ENCODE measurements at regions not wholly inside any gene's neighbourhood (a gene's known extent, or its start where the extent isn't known, plus 50 kb on each side); places are given as distances from the start of the nearest gene placed in this dataset.

- no peak for DNase-seq (ENCODE audit: low spot score)
These were observed 70.6 kb upstream of the KLF7 start for GRCh38 chr2:207236156-207236935.

DNA sequence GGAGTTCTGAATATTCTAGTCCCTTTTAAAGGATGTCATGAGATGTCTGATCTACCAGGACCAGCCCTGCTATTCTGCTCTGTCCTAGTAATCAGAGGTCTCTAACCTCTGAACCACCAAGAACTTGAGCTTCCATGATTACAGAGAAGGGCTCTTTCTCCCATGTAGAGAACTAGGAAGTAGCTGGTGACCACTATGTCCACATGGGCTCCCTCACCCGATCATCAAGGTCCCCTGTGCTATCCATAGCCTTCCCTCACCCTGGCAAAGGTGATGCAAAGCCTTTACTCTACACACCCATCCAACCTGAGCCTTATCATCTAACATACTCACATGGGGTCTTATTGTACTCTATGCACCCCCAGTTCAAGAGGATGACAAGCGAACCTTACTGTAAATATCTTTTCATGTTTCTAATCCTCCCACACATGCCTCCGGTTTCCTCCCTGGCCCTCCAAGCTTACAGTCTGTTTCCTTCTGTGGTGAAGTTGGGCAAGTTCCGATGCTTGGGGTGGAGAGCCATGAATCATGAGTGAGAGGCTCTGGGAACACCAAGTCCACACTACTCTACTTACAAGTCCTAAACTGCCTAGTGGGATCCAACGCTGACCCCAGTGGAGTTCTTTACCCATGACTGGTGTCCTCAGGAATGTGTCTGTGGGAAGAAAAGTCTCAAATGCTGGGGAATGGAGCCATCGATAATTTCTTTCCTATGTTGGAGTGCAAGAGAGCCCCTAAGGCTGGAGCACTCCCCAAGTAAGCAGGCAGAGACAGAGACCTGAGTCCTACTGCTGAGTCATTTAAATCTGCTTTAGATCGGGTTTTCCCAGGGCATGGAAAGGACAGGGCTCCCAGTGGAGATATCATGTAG lies 73.3 kb upstream of the KLF7 start:
- no peak for DNase-seq (ENCODE audit: low spot score)

DNA sequence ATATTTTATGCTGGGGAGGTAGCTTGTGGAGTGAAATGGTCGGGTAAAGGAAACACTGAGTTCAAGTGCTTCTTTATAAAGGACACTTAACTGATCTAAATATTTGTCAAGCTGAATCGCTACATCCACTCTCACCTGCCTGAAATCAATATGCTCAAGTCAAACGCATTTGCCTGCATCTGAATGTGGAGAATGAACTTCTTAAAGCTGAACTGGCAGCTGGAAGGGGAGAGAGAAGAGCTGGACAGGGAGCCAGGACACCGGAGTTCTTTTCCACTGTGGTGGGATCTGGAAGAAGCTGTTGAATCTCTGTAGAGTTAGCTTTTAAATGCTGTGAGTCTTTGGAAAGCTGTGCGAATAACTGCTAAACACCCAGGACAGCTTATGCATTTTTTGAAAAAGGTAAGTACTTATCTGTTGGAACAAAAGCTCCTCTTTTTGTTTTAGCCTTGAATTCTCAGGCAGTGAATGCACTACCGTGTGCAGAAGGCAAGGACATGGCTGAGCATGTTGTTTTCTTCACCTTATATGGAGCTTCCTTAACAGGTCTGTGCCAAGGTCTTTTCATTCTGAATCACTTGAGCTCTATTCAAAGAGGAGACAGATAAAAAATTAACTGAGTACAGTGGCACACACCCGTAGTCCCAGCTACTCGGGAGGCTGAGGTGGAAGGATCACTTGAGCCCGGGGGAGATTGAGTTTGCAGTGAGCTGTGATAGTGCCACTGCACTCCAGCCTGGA lies 74.2 kb upstream of the KLF7 start:
- no peak for DNase-seq (ENCODE audit: low spot score)

GRCh38 chr2:207240649-207241048 lies 74.9 kb upstream of the KLF7 start:
- no peak for DNase-seq (ENCODE audit: low spot score)

- peak; percentile 21 for DNase-seq (ENCODE audit: low spot score)
These were observed 75.5 kb upstream of the KLF7 start for GRCh38 chr2:207241198-207241597.

- DNase-seq (ENCODE audit: low spot score) = no peak
These were observed 77.9 kb upstream of the KLF7 start for GRCh38 chr2:207243601-207244000.

- no peak for DNase-seq (ENCODE audit: low spot score)
These were observed 79.5 kb upstream of the KLF7 start for GRCh38 chr2:207244971-207245925.

- no peak for DNase-seq (ENCODE audit: low spot score)
These were observed 83.1 kb upstream of the KLF7 start for GRCh38 chr2:207248702-207249377.

- DNase-seq (ENCODE audit: low spot score) = no peak
These were observed 85.3 kb upstream of the KLF7 start for GRCh38 chr2:207251022-207251421.

- no peak for DNase-seq (ENCODE audit: low spot score)
These were observed 85.9 kb upstream of the KLF7 start for GRCh38 chr2:207251573-207252192.

DNA sequence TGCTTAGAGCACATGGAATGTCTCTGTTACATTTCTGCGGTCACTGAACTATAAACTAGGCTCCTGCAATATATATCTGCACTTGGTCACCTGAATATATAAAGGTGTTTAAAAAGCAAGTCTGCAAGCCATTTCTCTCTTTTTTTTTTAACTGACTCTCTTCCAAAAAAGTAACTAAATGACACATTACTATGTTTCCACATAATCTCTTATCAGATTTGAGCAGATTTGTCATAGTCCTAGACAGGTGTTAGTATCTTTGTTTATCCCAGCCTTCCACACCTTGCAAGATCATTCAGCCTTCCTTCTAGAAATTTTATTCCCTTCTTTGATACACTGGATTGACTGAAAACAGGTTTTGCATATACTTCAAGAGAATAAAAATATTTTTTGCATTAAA lies 86.7 kb upstream of the KLF7 start:
- DNase-seq (ENCODE audit: low spot score) = no peak

GRCh38 chr2:207252979-207253645 lies 87.4 kb upstream of the KLF7 start:
- no peak for DNase-seq (ENCODE audit: low spot score)

- DNase-seq (ENCODE audit: low spot score) = peak; percentile 34
These were observed 88.1 kb upstream of the KLF7 start for GRCh38 chr2:207253666-207254345.

DNA sequence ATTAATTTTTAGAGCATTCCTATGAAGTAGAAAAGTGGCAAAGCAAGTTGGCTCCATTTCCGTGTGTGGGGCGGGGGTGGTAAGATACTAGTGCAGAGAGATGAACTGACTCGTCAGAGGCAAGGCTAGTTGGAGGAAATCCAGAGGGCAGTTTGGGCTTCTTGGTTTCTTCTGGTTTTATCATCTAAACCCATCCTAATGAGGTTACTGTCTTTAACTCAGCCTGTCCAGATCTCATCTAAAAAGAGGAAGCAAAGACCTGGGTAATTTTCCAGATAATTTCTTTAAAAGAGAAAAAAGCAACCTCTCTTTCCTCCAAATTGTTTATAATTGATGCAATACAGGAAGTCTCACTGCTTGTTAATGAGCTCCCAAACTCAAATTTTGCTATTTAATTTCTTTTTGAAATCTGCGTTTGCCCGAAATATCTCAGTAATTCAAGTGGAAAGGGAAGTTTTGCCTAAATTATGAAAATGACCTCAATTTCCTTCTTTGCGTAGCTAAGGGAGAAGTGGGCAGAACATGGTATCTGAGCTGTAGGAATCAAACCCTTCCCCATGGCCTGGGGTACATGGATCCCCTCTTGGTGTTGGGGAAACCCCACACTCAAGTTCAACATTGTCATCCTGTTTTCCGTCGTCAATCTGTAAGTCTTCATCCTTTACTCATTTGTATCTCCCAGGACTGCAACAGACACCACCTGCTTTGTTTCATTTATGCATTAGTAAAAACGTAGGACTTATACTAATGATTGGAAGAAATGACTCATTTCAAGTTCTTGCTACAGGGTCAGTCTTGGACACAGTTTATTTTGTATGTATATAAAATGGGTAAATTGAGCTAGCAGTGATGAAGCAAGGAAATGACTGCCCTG lies 89.1 kb upstream of the KLF7 start:
- no peak for DNase-seq (ENCODE audit: low spot score)

- DNase-seq (ENCODE audit: low spot score) = no peak
These were observed 90.1 kb upstream of the KLF7 start for GRCh38 chr2:207255565-207256470.

- DNase-seq (ENCODE audit: low spot score) = no peak
These were observed 90.9 kb upstream of the KLF7 start for GRCh38 chr2:207256476-207257207.

Measured in RKO (cell line).